IPS DF 6.9 (cell line): ENCODE measurements at regions not wholly inside any gene's neighbourhood (a gene's known extent, or its start where the extent isn't known, plus 50 kb on each side); places are given as distances from the start of the nearest gene placed in this dataset.

Source experiments
- DNase-seq: peaks from one replicate; pipeline ENCODE4 v3.0.0-alpha.2; 2013; ENCODE audit warnings: low read depth, low spot score
- H3K27ac ChIP-seq: one replicate; pipeline ENCODE4 v1.5.1; 2013; ENCODE audit warnings: low read length, control low read depth
- H3K27me3 ChIP-seq: 2 replicates; pipeline ENCODE4 v1.6.1; 2013; ENCODE audit warnings: mild to moderate bottlenecking, low read length; ENCODE audit not compliant: control insufficient read depth, insufficient read depth
- H3K36me3 ChIP-seq: 2 replicates; pipeline ENCODE4 v1.6.1; 2013; ENCODE audit warnings: low read length; ENCODE audit not compliant: control insufficient read depth, insufficient read depth
- H3K4me1 ChIP-seq: 2 replicates; pipeline ENCODE4 v1.6.1; 2013; ENCODE audit warnings: low read length; ENCODE audit not compliant: control insufficient read depth, insufficient read depth
- H3K4me3 ChIP-seq: 2 replicates; pipeline ENCODE4 v1.5.1; 2013; ENCODE audit warnings: mild to moderate bottlenecking, low read length
- H3K9me3 ChIP-seq: 2 replicates; pipeline ENCODE4 v1.6.1; 2013; ENCODE audit warnings: low read length, inconsistent platforms; ENCODE audit not compliant: control insufficient read depth, insufficient read depth
- WGBS: extraction: QIAGEN DNeasy Blood & Tissue Kit; methylation state at CpG from one replicate; pipeline ENCODE4 v1.1.7; 2013; ENCODE audit warnings: mixed read lengths, missing lambda C conversion rate; ENCODE audit not compliant: insufficient read length, insufficient coverage; 5-methylcytosine and 5-hydroxymethylcytosine counted together

- Histone ChIP-seq H3K36me3 (no peaks in the 10 kb centered on the region), H3K27me3 (no peaks in the 10 kb centered on the region), H3K27ac (no peak overlapping the region), H3K9me3 (no peaks in the 10 kb centered on the region), H3K4me1 (no peaks in the 10 kb centered on the region), H3K4me3 (no peak overlapping the region)
- no peak for DNase-seq
- no CpG with 5 or more reads among the region's 4 CpGs for WGBS
Measured at GRCh38 chr12:74980510-74980909, 229.1 kb downstream of the KCNC2 start.

- Histone ChIP-seq H3K4me3 (no peak overlapping the region), H3K36me3 (no peaks in the 10 kb centered on the region), H3K4me1 (no peaks in the 10 kb centered on the region), H3K27me3 (no peaks in the 10 kb centered on the region), H3K9me3 (no peaks in the 10 kb centered on the region), H3K27ac (no peak overlapping the region)
- no CpG with 5 or more reads among the region's 1 CpG for WGBS
- DNase-seq = no peak
Measured at GRCh38 chr12:74981541-74981940, 228.1 kb downstream of the KCNC2 start.

GRCh38 chr12:74983917-74984316 lies 225.7 kb downstream of the KCNC2 start:
- no peaks in the 10 kb centered on the region for H3K4me1 ChIP-seq
- H3K36me3 ChIP-seq = no peaks in the 10 kb centered on the region
- H3K4me3 ChIP-seq = no peak overlapping the region
- no peaks in the 10 kb centered on the region for H3K27me3 ChIP-seq
- no peak overlapping the region for H3K27ac ChIP-seq
- no CpG with 5 or more reads among the region's 3 CpGs for WGBS
- H3K9me3 ChIP-seq = no peaks in the 10 kb centered on the region
- no peak for DNase-seq

- H3K9me3 ChIP-seq = no peaks in the 10 kb centered on the region
- no peak for DNase-seq
- no peak overlapping the region for H3K27ac ChIP-seq
- H3K4me1 ChIP-seq = no peaks in the 10 kb centered on the region
- no peaks in the 10 kb centered on the region for H3K27me3 ChIP-seq
- no CpG with 5 or more reads among the region's 4 CpGs for WGBS
- H3K4me3 ChIP-seq = no peak overlapping the region
- H3K36me3 ChIP-seq = no peaks in the 10 kb centered on the region
Measured at GRCh38 chr12:74984631-74985030, 225.0 kb downstream of the KCNC2 start.

- no peaks in the 10 kb centered on the region for H3K4me1 ChIP-seq
- H3K9me3 ChIP-seq = no peaks in the 10 kb centered on the region
- H3K27ac ChIP-seq = no peak overlapping the region
- no peak overlapping the region for H3K4me3 ChIP-seq
- H3K36me3 ChIP-seq = no peaks in the 10 kb centered on the region
- no peak for DNase-seq
- H3K27me3 ChIP-seq = no peaks in the 10 kb centered on the region
- WGBS = no CpG with 5 or more reads among the region's 11 CpGs
Measured at GRCh38 chr12:74985293-74985985, 224.2 kb downstream of the KCNC2 start.

- no peaks in the 10 kb centered on the region for H3K36me3 ChIP-seq
- no peak for DNase-seq
- H3K27ac ChIP-seq = no peak overlapping the region
- H3K4me1 ChIP-seq = no peaks in the 10 kb centered on the region
- H3K9me3 ChIP-seq = no peaks in the 10 kb centered on the region
- no CpG with 5 or more reads among the region's 5 CpGs for WGBS
- no peak overlapping the region for H3K4me3 ChIP-seq
- no peaks in the 10 kb centered on the region for H3K27me3 ChIP-seq
Measured at GRCh38 chr12:74985986-74986319, 223.7 kb downstream of the KCNC2 start.

GRCh38 chr12:74988156-74988555 lies 221.5 kb downstream of the KCNC2 start:
- H3K9me3 ChIP-seq = no peaks in the 10 kb centered on the region
- H3K27me3 ChIP-seq = no peaks in the 10 kb centered on the region
- H3K4me1 ChIP-seq = no peaks in the 10 kb centered on the region
- H3K27ac ChIP-seq = no peak overlapping the region
- H3K4me3 ChIP-seq = no peak overlapping the region
- DNase-seq = no peak
- no peaks in the 10 kb centered on the region for H3K36me3 ChIP-seq
